Common myeloid progenitor, CD34-positive (primary cell): ENCODE measurements at regions not wholly inside any gene's neighbourhood (a gene's known extent, or its start where the extent isn't known, plus 50 kb on each side); places are given as distances from the start of the nearest gene placed in this dataset.

ENCODE experiments used
- CTCF ChIA-PET: fragments of 350-600 bp; sonication (Branson Sonifier 250); formaldehyde crosslinking; loops from one replicate; lab custom pipeline; 2021; ENCODE audit warnings: antibody characterized with exemption; lab: Charles Lee
- POLR2A ChIA-PET: fragments of 350-600 bp; sonication (Branson Sonifier 250); formaldehyde crosslinking; loops from one replicate; lab custom pipeline; 2021; ENCODE audit warnings: antibody characterized with exemption; lab: Charles Lee
- DNase-seq, 3 donors: peaks; one replicate each; pipeline versions ENCODE4 v3.0.0 to v3.0.0-alpha.2; 2013
- H3K27ac ChIP-seq, 2 experiments: 1 replicate in 1 of 2; 2 replicates in 1 of 2; pipeline ENCODE4 v1.7.0; 2013; ENCODE audit warnings: inconsistent platforms in 2 of 2, low read length in 2 of 2, mild to moderate bottlenecking in 2 of 2, low read depth in 1 of 2, moderate library complexity in 1 of 2; ENCODE audit not compliant: severe bottlenecking in 2 of 2, insufficient read depth in 1 of 2, poor library complexity in 1 of 2
- H3K27me3 ChIP-seq, 5 experiments: replicated peaks in 2 of 5; 1 replicate in 3 of 5; 2 replicates in 2 of 5; pipeline versions ENCODE4 v1.6.1 to v1.7.0; 2013; ENCODE audit warnings: low read length in 4 of 5, mild to moderate bottlenecking in 2 of 5, moderate library complexity in 2 of 5, inconsistent platforms in 1 of 5; ENCODE audit not compliant: insufficient read depth in 5 of 5, control insufficient read depth in 4 of 5
- H3K36me3 ChIP-seq, 4 experiments: 1 replicate in 2 of 4; 2 replicates in 2 of 4; pipeline versions ENCODE4 v1.6.1 to v1.7.0; 2013; ENCODE audit warnings: low read length in 3 of 4, control low read depth in 1 of 4, mild to moderate bottlenecking in 1 of 4; ENCODE audit not compliant: control insufficient read depth in 4 of 4, insufficient read depth in 4 of 4
- H3K4me1 ChIP-seq, 4 experiments: 1 replicate in 3 of 4; 2 replicates in 1 of 4; pipeline versions ENCODE4 v1.6.1 to v1.7.1; 2013; ENCODE audit warnings: low read length in 3 of 4, mild to moderate bottlenecking in 3 of 4, control low read depth in 1 of 4, inconsistent platforms in 1 of 4, moderate library complexity in 1 of 4; ENCODE audit not compliant: control insufficient read depth in 4 of 4, insufficient read depth in 4 of 4; ENCODE audit errors: control extremely low read depth in 1 of 4
- H3K4me3 ChIP-seq, 7 experiments: 1 replicate in 4 of 7; 2 replicates in 3 of 7; pipeline versions ENCODE4 v1.5.1 to v1.7.0; 2013; ENCODE audit warnings: mild to moderate bottlenecking in 7 of 7, low read length in 6 of 7, moderate library complexity in 6 of 7, inconsistent platforms in 2 of 7, low read depth in 2 of 7, control low read depth in 1 of 7; ENCODE audit not compliant: insufficient read depth in 4 of 7, control insufficient read depth in 1 of 7; ENCODE audit errors: extremely low read depth in 1 of 7
- H3K9me3 ChIP-seq, 5 experiments: 1 replicate in 4 of 5; 2 replicates in 1 of 5; pipeline versions ENCODE4 v1.6.1 to v1.7.1; 2013; ENCODE audit warnings: low read length in 4 of 5, mild to moderate bottlenecking in 2 of 5, inconsistent platforms in 1 of 5, low read depth in 1 of 5, moderate library complexity in 1 of 5; ENCODE audit not compliant: control insufficient read depth in 4 of 5, insufficient read depth in 2 of 5; ENCODE audit errors: control extremely low read depth in 1 of 5
- WGBS: methylation state at CpG from one replicate; pipeline ENCODE4 v1.1.5; 2013; ENCODE audit not compliant: insufficient coverage; 5-methylcytosine and 5-hydroxymethylcytosine counted together

- ChIA-PET CTCF (no interaction called here), POLR2A (no interaction called here)
- WGBS: no CpG with 5 or more reads among the region's 1 CpG
- Histone ChIP-seq H3K27me3 (no peaks in the 10 kb centered on the region), H3K9me3 (no peaks in the 10 kb centered on the region), H3K36me3 (no peaks in the 10 kb centered on the region), H3K27ac (no peak overlapping the region), H3K4me3 (no peak overlapping the region), H3K4me1 (no peaks in the 10 kb centered on the region)
- DNase-seq: no peak
Measured at GRCh38 chr10:85228726-85229125, 900.3 kb downstream of the CCSER2 start.

GRCh38 chr10:85231534-85232270 is 903.3 kb downstream of the CCSER2 start:
- Histone ChIP-seq H3K36me3 (no peaks in the 10 kb centered on the region), H3K27me3 (no peaks in the 10 kb centered on the region), H3K27ac (no peak overlapping the region), H3K9me3 (no peaks in the 10 kb centered on the region), H3K4me1 (no peaks in the 10 kb centered on the region), H3K4me3 (no peak overlapping the region)
- POLR2A ChIA-PET: no interaction called here
- CTCF ChIA-PET: no interaction called here
- DNase-seq: no peak
- WGBS: 67% methylated on average over 3 of the region's 3 CpGs

GRCh38 chr10:85235258-85235657 is 906.9 kb downstream of the CCSER2 start:
- Histone ChIP-seq H3K4me3 (no peak overlapping the region), H3K4me1 (no peaks in the 10 kb centered on the region), H3K9me3 (no peaks in the 10 kb centered on the region), H3K27ac (no peak overlapping the region), H3K27me3 (no peaks in the 10 kb centered on the region), H3K36me3 (no peaks in the 10 kb centered on the region)
- WGBS: no CpG with 5 or more reads among the region's 2 CpGs
- POLR2A ChIA-PET: no interaction called here
- DNase-seq: no peak
- CTCF ChIA-PET: no interaction called here

GRCh38 chr10:85238676-85239075 is 910.3 kb downstream of the CCSER2 start:
- Histone ChIP-seq H3K9me3 (no peaks in the 10 kb centered on the region), H3K4me3 (no peak overlapping the region), H3K4me1 (no peaks in the 10 kb centered on the region), H3K27me3 (no peaks in the 10 kb centered on the region), H3K36me3 (no peaks in the 10 kb centered on the region), H3K27ac (no peak overlapping the region)
- DNase-seq: no peak
- ChIA-PET CTCF (no interaction called here), POLR2A (no interaction called here)
- 99% methylated on average over 11 of the region's 13 CpGs for WGBS

- WGBS: 68% methylated on average over 5 of the region's 5 CpGs
- Histone ChIP-seq H3K36me3 (no peaks in the 10 kb centered on the region), H3K4me1 (no peaks in the 10 kb centered on the region), H3K27ac (no peak overlapping the region), H3K4me3 (no peak overlapping the region), H3K27me3 (no peaks in the 10 kb centered on the region), H3K9me3 (no peaks in the 10 kb centered on the region)
- ChIA-PET POLR2A (no interaction called here), CTCF (no interaction called here)
- DNase-seq: no peak
Measured at GRCh38 chr10:85250304-85250703, 921.9 kb downstream of the CCSER2 start.

GRCh38 chr10:85256481-85256880 is 928.1 kb downstream of the CCSER2 start:
- Histone ChIP-seq H3K4me3 (no peak overlapping the region), H3K4me1 (no peaks in the 10 kb centered on the region), H3K27me3 (peaks cover 0 to 2% (median 0%) of the 10 kb centered on the region in 5 experiments), H3K27ac (no peak overlapping the region), H3K9me3 (no peaks in the 10 kb centered on the region), H3K36me3 (no peaks in the 10 kb centered on the region)
- 85% methylated on average over 3 of the region's 5 CpGs for WGBS
- DNase-seq: no peak
- POLR2A ChIA-PET: no interaction called here
- CTCF ChIA-PET: no interaction called here

- POLR2A ChIA-PET: no interaction called here
- peaks cover 0 to 2% (median 0%) of the 10 kb centered on the region in 5 experiments for H3K27me3 ChIP-seq
- H3K36me3 ChIP-seq: no peaks in the 10 kb centered on the region
- 20% methylated on average over 1 of the region's 4 CpGs for WGBS
- CTCF ChIA-PET: no interaction called here
- H3K9me3 ChIP-seq: no peaks in the 10 kb centered on the region
- H3K27ac ChIP-seq: no peak overlapping the region
- no peak for DNase-seq
- H3K4me3 ChIP-seq: no peak overlapping the region
- no peaks in the 10 kb centered on the region for H3K4me1 ChIP-seq
Measured at GRCh38 chr10:85259908-85260307, 931.5 kb downstream of the CCSER2 start.
